Suprapubic skin (tissue), 4 donors: ENCODE measurements at regions not wholly inside any gene's neighbourhood (a gene's known extent, or its start where the extent isn't known, plus 50 kb on each side); places are given as distances from the start of the nearest gene placed in this dataset.

ENCODE experiments used
- DNase-seq, 2 donors: peaks; one replicate each; pipeline ENCODE4 v3.0.0-alpha.2; 2019; ENCODE audit warnings: low spot score in 2 of 2
- H3K27ac ChIP-seq: fragments of 200-600 bp; sonication (generic); one replicate; pipeline ENCODE4 v1.5.1; 2019
- H3K27me3 ChIP-seq: fragments of 200-600 bp; sonication (generic); one replicate; pipeline ENCODE4 v1.5.1; 2019
- H3K36me3 ChIP-seq: fragments of 200-600 bp; sonication (generic); one replicate; pipeline ENCODE4 v1.5.1; 2019
- H3K4me1 ChIP-seq: fragments of 200-600 bp; sonication (generic); one replicate; pipeline ENCODE4 v1.5.1; 2019
- H3K4me3 ChIP-seq: fragments of 200-600 bp; sonication (generic); one replicate; pipeline ENCODE4 v1.5.1; 2019; ENCODE audit warnings: mild to moderate bottlenecking
- H3K9me3 ChIP-seq: fragments of 200-600 bp; sonication (generic); one replicate; pipeline ENCODE4 v1.5.1; 2019
- CTCF ChIP-seq, 2 donors: fragments of 200-600 bp in 1 of 2; fragments of 450-650 bp in 1 of 2; sonication (generic) in 1 of 2; IDR thresholded peaks; one replicate each; pipeline ENCODE4 v1.5.1; 2016 to 2019; ENCODE audit warnings: antibody characterized with exemption in 2 of 2, mild to moderate bottlenecking in 1 of 2, moderate library complexity in 1 of 2
- EP300 ChIP-seq: sonication (generic); formaldehyde crosslinking; IDR thresholded peaks from one replicate; pipeline ENCODE4 v1.6.1; 2017; ENCODE audit warnings: antibody characterized with exemption
- POLR2A ChIP-seq, 2 donors: fragments of 450-650 bp; IDR thresholded peaks; one replicate each; pipeline ENCODE4 v1.6.1; 2017; ENCODE audit warnings: antibody characterized with exemption in 2 of 2, mild to moderate bottlenecking in 2 of 2, moderate library complexity in 2 of 2
- POLR2AphosphoS5 ChIP-seq, 3 donors: sonication (generic); formaldehyde crosslinking; IDR thresholded peaks; one replicate each; pipeline ENCODE4 v1.6.1; 2017; ENCODE audit warnings: antibody characterized with exemption in 3 of 3
- WGBS: methylation state at CpG from one replicate; pipeline ENCODE4 v1.1.5; 2018; 5-methylcytosine and 5-hydroxymethylcytosine counted together

DNA sequence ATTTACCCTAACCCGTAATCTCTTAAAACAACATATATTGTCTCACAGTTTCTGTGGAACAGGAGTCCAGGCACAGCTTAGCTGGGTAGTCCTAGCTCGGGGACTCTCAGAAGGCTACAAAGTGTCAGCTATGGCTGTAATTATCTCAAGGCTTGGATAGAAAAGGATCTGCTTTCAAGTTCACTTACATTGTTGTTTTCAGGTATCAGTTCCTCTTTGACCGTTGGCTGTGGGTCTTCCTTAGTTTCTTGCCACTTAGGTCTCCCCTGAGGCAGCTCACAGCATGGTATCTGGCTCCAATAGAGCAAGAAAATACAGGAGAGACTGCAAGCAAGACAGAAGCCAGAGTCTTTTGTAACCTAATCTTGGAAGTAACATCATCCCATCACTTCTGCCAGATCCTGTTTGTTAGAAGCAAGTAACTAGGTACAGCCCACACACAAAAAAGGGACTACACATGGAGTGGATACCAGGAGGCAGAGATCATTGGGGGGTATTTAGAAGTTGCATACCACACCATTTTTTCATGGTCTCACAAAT lies 137.0 kb downstream of the MAGEB5 start:
- no peaks in the 10 kb centered on the region for H3K4me1 ChIP-seq
- H3K9me3 ChIP-seq = no peaks in the 10 kb centered on the region
- H3K27me3 ChIP-seq = no peaks in the 10 kb centered on the region
- H3K4me3 ChIP-seq = no peak overlapping the region
- no peak for DNase-seq
- no peaks in the 10 kb centered on the region for H3K36me3 ChIP-seq
- TF ChIP-seq EP300 (no peak), POLR2AphosphoS5 (IDR thresholded peaks at IDR 0.05) (no peak), POLR2A (IDR thresholded peaks at IDR 0.05) (no peak), CTCF (IDR thresholded peaks at IDR 0.05) (no peak)
- WGBS = 78% methylated on average over 3 of the region's 3 CpGs
- H3K27ac ChIP-seq = no peak overlapping the region

DNA sequence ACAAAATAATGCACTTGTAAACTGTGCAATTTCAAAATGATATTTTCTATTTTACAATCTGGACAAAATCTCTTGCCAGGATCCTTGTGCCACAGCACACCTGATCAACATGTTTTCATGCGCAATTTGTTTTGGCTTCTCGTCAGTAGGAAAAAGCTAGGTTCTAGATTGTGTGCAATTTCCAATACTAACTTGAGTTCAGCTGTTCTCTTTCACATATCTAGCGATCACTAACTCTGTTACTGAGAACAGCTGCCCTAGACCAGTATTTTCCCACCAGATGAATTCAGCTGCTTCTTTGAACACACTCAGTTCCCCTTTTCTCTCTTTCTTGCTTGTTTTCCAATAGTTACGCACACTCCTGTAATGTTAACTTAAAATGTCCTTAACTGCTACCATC lies 131.2 kb downstream of the MAGEB5 start:
- DNase-seq = no peak
- Histone ChIP-seq H3K27me3 (no peaks in the 10 kb centered on the region), H3K36me3 (no peaks in the 10 kb centered on the region), H3K9me3 (no peaks in the 10 kb centered on the region), H3K27ac (no peak overlapping the region), H3K4me3 (no peak overlapping the region), H3K4me1 (no peaks in the 10 kb centered on the region)
- no peak for TF ChIP-seq POLR2AphosphoS5 (IDR thresholded peaks at IDR 0.05)
- TF ChIP-seq POLR2A (IDR thresholded peaks at IDR 0.05) = no peak
- no peak for TF ChIP-seq CTCF (IDR thresholded peaks at IDR 0.05)
- TF ChIP-seq EP300 = no peak
- WGBS = 94% methylated on average over 4 of the region's 4 CpGs

DNA sequence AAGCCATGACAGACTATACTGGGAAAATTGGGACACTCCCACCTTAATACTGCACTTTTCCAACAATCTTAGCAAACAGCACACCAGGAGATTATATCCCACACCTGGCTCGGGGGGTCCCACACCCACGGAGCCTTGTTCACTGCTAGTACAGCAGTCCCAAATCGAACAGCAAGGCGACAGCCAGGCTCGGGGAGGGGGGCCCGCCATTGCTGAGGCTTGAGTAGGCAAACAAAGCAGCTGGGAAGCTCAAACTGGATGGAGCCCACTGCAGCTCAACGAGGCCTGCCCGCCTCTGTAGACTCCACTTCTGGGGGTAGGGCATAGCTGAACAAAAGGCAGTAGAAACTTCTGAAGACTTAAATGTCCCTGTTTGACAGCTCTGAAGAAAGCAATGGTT lies 118.3 kb downstream of the MAGEB5 start:
- DNase-seq = no peak
- 87% methylated on average over 7 of the region's 8 CpGs for WGBS
- H3K27me3 ChIP-seq = no peaks in the 10 kb centered on the region
- H3K27ac ChIP-seq = no peak overlapping the region
- TF ChIP-seq POLR2AphosphoS5 (IDR thresholded peaks at IDR 0.05) (no peak), POLR2A (IDR thresholded peaks at IDR 0.05) (no peak), EP300 (no peak), CTCF (IDR thresholded peaks at IDR 0.05) (no peak)
- H3K4me1 ChIP-seq = no peaks in the 10 kb centered on the region
- no peak overlapping the region for H3K4me3 ChIP-seq
- no peaks in the 10 kb centered on the region for H3K9me3 ChIP-seq
- H3K36me3 ChIP-seq = no peaks in the 10 kb centered on the region

DNA sequence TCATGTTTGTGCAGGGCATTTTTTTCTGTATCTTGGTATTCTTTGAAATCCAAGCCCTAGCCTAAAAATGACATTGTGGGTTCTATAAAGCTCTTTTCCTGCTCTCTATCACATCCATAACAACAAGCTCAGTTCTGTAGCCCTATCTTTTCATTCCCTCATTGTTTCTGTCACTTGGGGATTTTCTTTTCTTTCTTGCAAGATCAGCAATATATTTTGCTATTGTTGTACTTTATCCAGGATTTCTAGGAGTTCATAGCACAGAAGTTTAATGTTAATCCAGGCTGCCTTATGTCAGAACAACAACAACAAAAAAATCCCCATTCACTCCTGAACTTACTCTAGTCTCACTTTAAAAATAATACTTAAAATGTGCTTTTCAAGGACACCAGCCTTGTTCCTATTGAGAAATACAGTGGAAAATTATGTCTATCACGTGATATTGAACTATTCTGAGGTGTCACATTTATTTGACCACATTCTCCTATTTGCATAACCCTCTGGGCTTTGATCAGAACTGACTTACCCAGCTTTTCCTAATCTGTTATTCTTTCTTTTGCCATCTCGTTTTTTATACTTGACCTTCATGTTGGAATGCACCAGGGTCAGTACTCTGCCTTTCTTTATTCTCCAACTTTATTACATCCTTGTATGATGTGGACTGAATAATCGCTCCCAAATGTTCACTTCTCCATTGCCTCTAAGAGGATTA lies 112.8 kb downstream of the MAGEB5 start:
- no peaks in the 10 kb centered on the region for H3K4me1 ChIP-seq
- H3K27ac ChIP-seq = no peak overlapping the region
- no peak for TF ChIP-seq POLR2A (IDR thresholded peaks at IDR 0.05)
- no peak for TF ChIP-seq EP300
- no peak for TF ChIP-seq POLR2AphosphoS5 (IDR thresholded peaks at IDR 0.05)
- no peak for TF ChIP-seq CTCF (IDR thresholded peaks at IDR 0.05)
- no peak overlapping the region for H3K4me3 ChIP-seq
- H3K27me3 ChIP-seq = no peaks in the 10 kb centered on the region
- no peaks in the 10 kb centered on the region for H3K36me3 ChIP-seq
- no peak for DNase-seq
- WGBS = 46% methylated on average over 3 of the region's 3 CpGs
- H3K9me3 ChIP-seq = no peaks in the 10 kb centered on the region

DNA sequence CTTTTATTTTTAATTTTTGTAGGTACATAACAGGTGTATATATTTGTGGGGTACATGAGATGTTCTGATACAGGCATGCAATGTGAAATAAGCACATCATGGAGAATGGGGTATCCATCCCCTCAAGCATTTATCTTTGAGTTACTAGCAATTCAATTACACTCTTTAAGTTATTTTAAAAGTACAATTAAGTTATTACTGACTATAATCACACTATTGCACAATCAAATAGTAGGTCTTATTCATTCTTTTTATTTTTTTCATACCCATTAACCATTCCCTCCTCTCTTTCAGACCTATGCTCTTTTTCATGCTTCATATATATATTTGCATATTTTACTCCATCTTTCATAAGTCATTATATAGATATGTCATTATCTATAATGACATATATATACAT lies 93.3 kb downstream of the MAGEB5 start:
- H3K4me1 ChIP-seq = no peaks in the 10 kb centered on the region
- DNase-seq = no peak
- H3K27ac ChIP-seq = no peak overlapping the region
- TF ChIP-seq POLR2A (IDR thresholded peaks at IDR 0.05) = no peak
- no peak for TF ChIP-seq EP300
- TF ChIP-seq POLR2AphosphoS5 (IDR thresholded peaks at IDR 0.05) = no peak
- TF ChIP-seq CTCF (IDR thresholded peaks at IDR 0.05) = no peak
- H3K4me3 ChIP-seq = no peak overlapping the region
- no peaks in the 10 kb centered on the region for H3K9me3 ChIP-seq
- H3K27me3 ChIP-seq = no peaks in the 10 kb centered on the region
- no peaks in the 10 kb centered on the region for H3K36me3 ChIP-seq
